GM19351 (cell line): ENCODE measurements at regions not wholly inside any gene's neighbourhood (a gene's known extent, or its start where the extent isn't known, plus 50 kb on each side); places are given as distances from the start of the nearest gene placed in this dataset.
"Not testable (repeated sequence)": the region's sequence is repeated elsewhere in the genome, so short reads cannot be mapped to it uniquely, and the experiment has no call there.

Source experiments
- ATAC-seq: cut with Tn5 transposase; IDR thresholded peaks from one replicate; pipeline ENCODE4 v1.9.1; 2021; ENCODE audit warnings: mild to moderate bottlenecking, moderate library complexity; ENCODE audit not compliant: unreplicated experiment

GRCh38 chr2:180840641-180841040 lies 139.8 kb upstream of the UBE2E3 start:
- ATAC-seq: no peak

GRCh38 chr2:180829836-180830235 lies 150.6 kb upstream of the UBE2E3 start:
- ATAC-seq: no peak

GRCh38 chr2:180829261-180829660 lies 151.1 kb upstream of the UBE2E3 start:
- no peak for ATAC-seq

- no peak for ATAC-seq
Observed at GRCh38 chr2:180828756-180829155, 151.6 kb upstream of the UBE2E3 start.

- no peak for ATAC-seq
Observed at GRCh38 chr2:180823546-180824141, 156.8 kb upstream of the UBE2E3 start.

- ATAC-seq: no peak
Observed at GRCh38 chr2:180819106-180819505, 161.3 kb upstream of the UBE2E3 start.

GRCh38 chr2:180818700-180819099 lies 161.7 kb upstream of the UBE2E3 start:
- ATAC-seq: not testable (repeated sequence)

GRCh38 chr2:180799141-180799540 lies 181.3 kb upstream of the UBE2E3 start:
- ATAC-seq: no peak

GRCh38 chr2:180790891-180791290 lies 189.5 kb upstream of the UBE2E3 start:
- no peak for ATAC-seq

GRCh38 chr2:180787330-180787729 lies 193.1 kb upstream of the UBE2E3 start:
- no peak for ATAC-seq

GRCh38 chr2:180781276-180781675 lies 199.1 kb upstream of the UBE2E3 start:
- no peak for ATAC-seq

GRCh38 chr2:180778291-180778690 lies 202.1 kb upstream of the UBE2E3 start:
- no peak for ATAC-seq

- no peak for ATAC-seq
Observed at GRCh38 chr2:180776921-180777320, 203.5 kb upstream of the UBE2E3 start.

GRCh38 chr2:180775711-180776110 lies 204.7 kb upstream of the UBE2E3 start:
- ATAC-seq: no peak

- not testable (repeated sequence) for ATAC-seq
Observed at GRCh38 chr2:180765316-180765715, 215.1 kb upstream of the UBE2E3 start.

- no peak for ATAC-seq
Observed at GRCh38 chr2:180763263-180763989, 217.0 kb upstream of the UBE2E3 start.

GRCh38 chr2:180761224-180761623 lies 219.2 kb upstream of the UBE2E3 start:
- peak; percentile 39 for ATAC-seq

GRCh38 chr2:180759631-180760030 lies 220.8 kb upstream of the UBE2E3 start:
- ATAC-seq: no peak

- no peak for ATAC-seq
Observed at GRCh38 chr2:180753809-180754761, 226.3 kb upstream of the UBE2E3 start.

GRCh38 chr2:180751306-180751920 lies 229.0 kb upstream of the UBE2E3 start:
- ATAC-seq: no peak

- ATAC-seq: no peak
Observed at GRCh38 chr2:180747728-180748127, 232.7 kb upstream of the UBE2E3 start.
